Esophagus muscularis mucosa (tissue), 4 donors: ENCODE measurements at regions not wholly inside any gene's neighbourhood (a gene's known extent, or its start where the extent isn't known, plus 50 kb on each side); places are given as distances from the start of the nearest gene placed in this dataset.

Experiments
- DNase-seq: peaks from one replicate; pipeline ENCODE4 v3.0.0-alpha.2; 2017; ENCODE audit errors: extremely low spot score
- H3K27ac ChIP-seq, 4 donors: fragments of 200-600 bp; sonication (generic); replicated peaks in 1 of 4; 1 replicate in 3 of 4; 2 replicates in 1 of 4; pipeline ENCODE4 v1.5.1; 2016 to 2019; ENCODE audit warnings: mild to moderate bottlenecking in 1 of 4
- H3K27me3 ChIP-seq, 4 donors: fragments of 200-600 bp; sonication (generic); one replicate each; pipeline versions ENCODE4 v1.5.1 to v1.6.0; 2016 to 2019
- H3K36me3 ChIP-seq, 4 donors: fragments of 200-600 bp; sonication (generic); one replicate each; pipeline ENCODE4 v1.5.1; 2016 to 2019
- H3K4me1 ChIP-seq, 4 donors: fragments of 200-600 bp; sonication (generic); one replicate each; pipeline ENCODE4 v1.5.1; 2016 to 2019
- H3K4me3 ChIP-seq, 4 donors: fragments of 200-600 bp; sonication (generic); 1 replicate in 2 of 4; 2 replicates in 2 of 4; pipeline ENCODE4 v1.5.1; 2016 to 2019; ENCODE audit warnings: mild to moderate bottlenecking in 4 of 4, moderate library complexity in 1 of 4
- H3K9me3 ChIP-seq, 4 donors: fragments of 200-600 bp; sonication (generic); 1 replicate in 3 of 4; 2 replicates in 1 of 4; pipeline ENCODE4 v1.5.1; 2016 to 2019
- EP300 ChIP-seq: sonication (generic); formaldehyde crosslinking; IDR thresholded peaks from one replicate; pipeline ENCODE4 v1.6.1; 2017; ENCODE audit warnings: antibody characterized with exemption
- POLR2A ChIP-seq: fragments of 450-650 bp; IDR thresholded peaks from one replicate; pipeline ENCODE4 v1.6.1; 2017; ENCODE audit warnings: antibody characterized with exemption, moderate library complexity, mild to moderate bottlenecking, low read depth
- POLR2AphosphoS5 ChIP-seq, 2 donors: sonication (generic); formaldehyde crosslinking; IDR thresholded peaks; one replicate each; pipeline ENCODE4 v1.6.1; 2017; ENCODE audit warnings: antibody characterized with exemption in 2 of 2
- intact Hi-C: fragments of 100-400 bp; cut with DNase I; formaldehyde crosslinking; loops from one replicate; pipeline ENCODE4 v1.15.1; 2023
- TF ChIP-seq, protein P1 (sequence below), 3 experiments: fragments of 200-600 bp in 2 of 3; fragments of 450-650 bp in 1 of 3; sonication (generic) in 2 of 3; IDR thresholded peaks; one replicate each; pipeline ENCODE4 v1.5.1; 2017 to 2019; ENCODE audit warnings: antibody characterized with exemption in 3 of 3, mild to moderate bottlenecking in 2 of 3, moderate library complexity in 1 of 3

GRCh38 chr6:122555561-122555960, 54.6 kb upstream of the PKIB start:
- TF ChIP-seq POLR2AphosphoS5 (IDR thresholded peaks at IDR 0.05): no peak
- TF ChIP-seq POLR2A: no peak
- TF ChIP-seq EP300: no peak
- TF ChIP-seq, protein P1, sequence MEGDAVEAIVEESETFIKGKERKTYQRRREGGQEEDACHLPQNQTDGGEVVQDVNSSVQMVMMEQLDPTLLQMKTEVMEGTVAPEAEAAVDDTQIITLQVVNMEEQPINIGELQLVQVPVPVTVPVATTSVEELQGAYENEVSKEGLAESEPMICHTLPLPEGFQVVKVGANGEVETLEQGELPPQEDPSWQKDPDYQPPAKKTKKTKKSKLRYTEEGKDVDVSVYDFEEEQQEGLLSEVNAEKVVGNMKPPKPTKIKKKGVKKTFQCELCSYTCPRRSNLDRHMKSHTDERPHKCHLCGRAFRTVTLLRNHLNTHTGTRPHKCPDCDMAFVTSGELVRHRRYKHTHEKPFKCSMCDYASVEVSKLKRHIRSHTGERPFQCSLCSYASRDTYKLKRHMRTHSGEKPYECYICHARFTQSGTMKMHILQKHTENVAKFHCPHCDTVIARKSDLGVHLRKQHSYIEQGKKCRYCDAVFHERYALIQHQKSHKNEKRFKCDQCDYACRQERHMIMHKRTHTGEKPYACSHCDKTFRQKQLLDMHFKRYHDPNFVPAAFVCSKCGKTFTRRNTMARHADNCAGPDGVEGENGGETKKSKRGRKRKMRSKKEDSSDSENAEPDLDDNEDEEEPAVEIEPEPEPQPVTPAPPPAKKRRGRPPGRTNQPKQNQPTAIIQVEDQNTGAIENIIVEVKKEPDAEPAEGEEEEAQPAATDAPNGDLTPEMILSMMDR (IDR thresholded peaks at IDR 0.05): no peak
- no peaks in the 10 kb centered on the region for H3K27me3 ChIP-seq
- no peak overlapping the region for H3K27ac ChIP-seq
- no peaks in the 10 kb centered on the region for H3K4me1 ChIP-seq
- H3K4me3 ChIP-seq: no peak overlapping the region
- intact Hi-C loops: no loop called here
- no peaks in the 10 kb centered on the region for H3K36me3 ChIP-seq
- no peak for DNase-seq
- H3K9me3 ChIP-seq: no peaks in the 10 kb centered on the region

GRCh38 chr6:122558080-122558479, 52.1 kb upstream of the PKIB start:
- H3K27ac ChIP-seq: no peak overlapping the region

More at GRCh38 chr6:122558080-122558479, 52.1 kb upstream of the PKIB start:
- H3K4me1 ChIP-seq: no peaks in the 10 kb centered on the region
- H3K4me3 ChIP-seq: no peak overlapping the region
- H3K9me3 ChIP-seq: no peaks in the 10 kb centered on the region
- H3K36me3 ChIP-seq: no peaks in the 10 kb centered on the region
- no peaks in the 10 kb centered on the region for H3K27me3 ChIP-seq
- TF ChIP-seq, protein P1 (IDR thresholded peaks at IDR 0.05): no peak
- TF ChIP-seq POLR2AphosphoS5 (IDR thresholded peaks at IDR 0.05): no peak
- TF ChIP-seq POLR2A: no peak
- TF ChIP-seq EP300: no peak
- no peak for DNase-seq
- intact Hi-C loops: no loop called here
